HG02588 (cell line): ENCODE measurements at regions not wholly inside any gene's neighbourhood (a gene's known extent, or its start where the extent isn't known, plus 50 kb on each side); places are given as distances from the start of the nearest gene placed in this dataset.

ENCODE experiments used
- ATAC-seq: cut with Tn5 transposase; IDR thresholded peaks from one replicate; pipeline ENCODE4 v1.9.1; 2021; ENCODE audit warnings: mild to moderate bottlenecking, moderate library complexity; ENCODE audit not compliant: unreplicated experiment

- no peak for ATAC-seq
Measured at GRCh38 chr9:18208166-18209059, 265.5 kb upstream of the ADAMTSL1 start.

- ATAC-seq: no peak
Measured at GRCh38 chr9:18215626-18216025, 258.3 kb upstream of the ADAMTSL1 start.

GRCh38 chr9:18216376-18216775 is 257.6 kb upstream of the ADAMTSL1 start:
- ATAC-seq: no peak

GRCh38 chr9:18228101-18228500 is 245.9 kb upstream of the ADAMTSL1 start:
- ATAC-seq: no peak

GRCh38 chr9:18229992-18230676 is 243.8 kb upstream of the ADAMTSL1 start:
- no peak for ATAC-seq

- ATAC-seq: no peak
Measured at GRCh38 chr9:18233311-18233710, 240.6 kb upstream of the ADAMTSL1 start.

GRCh38 chr9:18233776-18234445 is 240.0 kb upstream of the ADAMTSL1 start:
- ATAC-seq: no peak

GRCh38 chr9:18235181-18235908 is 238.6 kb upstream of the ADAMTSL1 start:
- no peak for ATAC-seq

- no peak for ATAC-seq
Measured at GRCh38 chr9:18236336-18236735, 237.6 kb upstream of the ADAMTSL1 start.

GRCh38 chr9:18237776-18238175 is 236.2 kb upstream of the ADAMTSL1 start:
- ATAC-seq: no peak

- no peak for ATAC-seq
Measured at GRCh38 chr9:18238254-18238653, 235.7 kb upstream of the ADAMTSL1 start.

- no peak for ATAC-seq
Measured at GRCh38 chr9:18238752-18239447, 235.1 kb upstream of the ADAMTSL1 start.

- ATAC-seq: no peak
Measured at GRCh38 chr9:18240213-18240612, 233.7 kb upstream of the ADAMTSL1 start.

- no peak for ATAC-seq
Measured at GRCh38 chr9:18245911-18246310, 228.0 kb upstream of the ADAMTSL1 start.

- no peak for ATAC-seq
Measured at GRCh38 chr9:18250053-18250452, 223.9 kb upstream of the ADAMTSL1 start.

GRCh38 chr9:18253950-18254349 is 220.0 kb upstream of the ADAMTSL1 start:
- ATAC-seq: no peak

- ATAC-seq: peak; percentile 89
Measured at GRCh38 chr9:18255158-18255629, 218.8 kb upstream of the ADAMTSL1 start.

- ATAC-seq: no peak
Measured at GRCh38 chr9:18255747-18256146, 218.2 kb upstream of the ADAMTSL1 start.

- no peak for ATAC-seq
Measured at GRCh38 chr9:18256568-18256967, 217.4 kb upstream of the ADAMTSL1 start.

- ATAC-seq: no peak
Measured at GRCh38 chr9:18260521-18260920, 213.4 kb upstream of the ADAMTSL1 start.
